HG02763 (cell line): ENCODE measurements at regions not wholly inside any gene's neighbourhood (a gene's known extent, or its start where the extent isn't known, plus 50 kb on each side); places are given as distances from the start of the nearest gene placed in this dataset.
"Not testable (repeated sequence)": the region's sequence is repeated elsewhere in the genome, so short reads cannot be mapped to it uniquely, and the experiment has no call there.

ENCODE experiments used
- ATAC-seq: cut with Tn5 transposase; IDR thresholded peaks from one replicate; pipeline ENCODE4 v1.9.1; 2021; ENCODE audit warnings: mild to moderate bottlenecking, moderate library complexity; ENCODE audit not compliant: unreplicated experiment

DNA sequence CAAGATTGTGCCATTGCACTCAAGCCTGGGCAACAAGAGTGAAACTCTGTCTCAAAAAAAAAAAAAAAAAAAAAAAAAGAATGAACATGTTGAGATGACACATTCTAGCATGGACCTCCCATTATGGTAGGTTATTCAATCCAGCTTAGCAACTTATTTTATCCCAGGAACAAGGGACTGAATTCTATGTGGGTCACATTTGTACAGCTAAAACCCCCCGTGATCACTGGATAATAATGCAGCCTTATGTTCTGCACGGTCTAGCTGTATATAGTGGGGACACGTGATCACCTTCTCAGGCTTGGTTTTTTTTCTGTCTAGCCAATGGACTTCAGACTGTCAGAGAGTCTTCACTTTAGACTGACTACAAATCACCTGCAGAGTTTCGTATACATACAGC is 115.2 kb upstream of the FRG1 start:
- no peak for ATAC-seq

DNA sequence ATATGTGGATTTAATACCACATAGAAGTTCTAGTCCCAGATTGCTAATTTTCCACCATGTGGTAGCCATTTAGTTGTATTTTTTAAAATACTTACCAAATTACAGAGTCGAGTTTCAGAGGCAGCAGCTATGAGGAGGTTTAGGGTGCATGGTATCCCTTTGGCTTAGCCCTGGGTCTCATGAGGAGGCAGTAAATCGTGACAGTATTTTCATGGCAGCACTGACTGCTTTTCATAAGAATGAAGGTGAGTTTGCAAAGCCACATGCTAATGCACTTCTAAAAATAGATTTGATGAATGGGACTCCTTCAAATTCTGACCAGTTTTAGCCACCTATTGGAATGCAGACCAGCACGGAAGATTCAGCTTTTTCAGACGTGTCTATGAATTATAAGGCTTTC is 114.0 kb upstream of the FRG1 start:
- no peak for ATAC-seq

DNA sequence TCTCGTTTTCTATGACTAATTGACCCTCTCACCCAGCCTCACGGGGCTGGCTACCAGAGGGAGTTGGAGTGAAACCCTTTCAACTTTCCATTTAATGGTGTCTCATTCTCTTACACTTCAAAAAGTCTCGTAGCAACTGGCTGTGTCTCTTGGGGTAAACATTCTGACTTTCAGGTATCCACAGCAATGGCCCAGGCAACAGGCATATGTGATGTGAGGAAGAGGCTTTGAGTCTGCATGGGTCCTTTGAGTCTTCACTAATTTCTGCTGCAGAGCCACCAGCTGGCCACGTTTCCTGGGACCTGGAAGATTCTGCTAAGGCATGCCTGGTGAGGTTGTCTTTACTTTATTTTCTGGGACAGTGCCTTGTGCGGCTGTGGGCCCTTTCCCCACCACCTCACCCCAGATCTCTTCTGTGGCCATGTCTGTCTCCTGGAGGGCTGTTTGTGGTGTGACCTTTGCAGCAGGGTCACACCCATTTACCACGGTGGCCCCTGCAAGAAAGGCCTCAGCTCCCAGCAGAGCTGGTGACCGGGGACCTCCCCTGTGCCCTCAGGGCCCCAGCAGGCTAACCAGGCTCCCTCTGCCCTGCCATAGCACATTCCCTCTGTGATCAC is 112.5 kb upstream of the FRG1 start:
- ATAC-seq, result no peak

- ATAC-seq, result no peak
These were observed 108.1 kb upstream of the FRG1 start for GRCh38 chr4:189832528-189832927.

DNA sequence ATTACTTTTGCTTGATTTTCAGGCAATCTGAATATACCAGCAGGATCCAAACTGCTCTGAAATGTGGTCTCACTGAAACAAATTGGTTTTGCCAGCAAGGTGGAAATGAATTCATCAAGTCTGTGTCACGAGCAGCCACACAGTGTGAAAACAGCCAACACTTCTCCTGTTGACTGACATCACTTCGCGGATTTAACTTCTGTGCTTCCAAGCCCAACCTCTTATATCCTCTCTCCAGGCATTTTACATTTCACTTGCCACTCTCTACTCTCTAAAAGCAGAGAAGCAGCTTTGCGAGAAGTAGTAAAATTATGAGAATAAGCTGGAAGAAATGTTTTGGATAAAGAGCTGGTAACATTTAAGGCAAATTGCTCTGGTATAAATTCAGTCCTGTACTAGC is 106.1 kb upstream of the FRG1 start:
- no peak for ATAC-seq

DNA sequence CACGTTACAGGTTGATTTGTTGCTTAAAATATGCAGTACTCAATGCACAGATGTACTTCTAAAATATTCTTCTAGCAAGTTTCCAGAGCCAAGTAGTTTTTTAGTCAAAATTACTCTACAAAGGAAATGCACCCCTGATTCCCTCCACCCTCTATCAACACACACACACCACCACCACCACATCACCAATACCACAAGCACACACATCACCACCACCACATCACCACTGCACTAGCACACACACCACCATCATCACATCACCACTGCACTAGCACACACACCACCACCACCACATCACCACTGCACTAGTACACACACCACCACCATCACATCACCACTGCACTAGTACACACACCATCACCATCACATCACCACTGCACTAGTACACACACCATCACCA is 105.2 kb upstream of the FRG1 start:
- ATAC-seq, result no peak

- ATAC-seq, result no peak
These were observed 103.2 kb upstream of the FRG1 start for GRCh38 chr4:189837471-189837870.

DNA sequence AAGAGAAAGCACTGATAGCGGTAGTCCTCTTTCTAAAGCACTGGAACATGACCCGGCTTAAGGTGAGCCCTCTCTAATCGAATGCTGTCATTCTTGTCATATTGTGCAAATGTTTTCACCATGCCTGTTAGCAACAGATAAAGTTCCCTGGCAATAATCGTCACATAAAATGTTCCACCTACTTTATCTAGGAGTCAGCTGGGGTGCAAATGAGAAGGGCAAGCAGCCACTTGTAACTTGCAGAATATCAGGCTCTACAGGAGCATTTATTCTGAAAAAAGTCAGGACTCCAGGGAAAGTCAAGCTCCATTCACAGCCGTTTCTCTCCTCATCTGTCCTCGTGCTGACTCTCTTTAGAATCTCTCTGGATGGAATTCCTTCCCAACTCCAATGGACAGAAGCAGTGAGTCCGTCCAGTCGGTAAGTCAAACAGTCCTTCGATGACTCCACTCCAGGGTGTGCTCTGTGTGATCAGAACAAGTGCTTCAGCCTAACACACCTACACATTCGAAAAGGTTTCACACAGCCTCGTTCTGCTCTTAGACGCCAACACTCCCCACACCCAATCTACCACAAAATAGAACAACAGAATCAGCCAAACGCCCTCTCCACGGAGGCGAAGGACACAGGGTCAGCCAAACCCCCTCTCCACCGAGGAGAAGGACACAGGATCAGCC is 101.7 kb upstream of the FRG1 start:
- ATAC-seq, result no peak

DNA sequence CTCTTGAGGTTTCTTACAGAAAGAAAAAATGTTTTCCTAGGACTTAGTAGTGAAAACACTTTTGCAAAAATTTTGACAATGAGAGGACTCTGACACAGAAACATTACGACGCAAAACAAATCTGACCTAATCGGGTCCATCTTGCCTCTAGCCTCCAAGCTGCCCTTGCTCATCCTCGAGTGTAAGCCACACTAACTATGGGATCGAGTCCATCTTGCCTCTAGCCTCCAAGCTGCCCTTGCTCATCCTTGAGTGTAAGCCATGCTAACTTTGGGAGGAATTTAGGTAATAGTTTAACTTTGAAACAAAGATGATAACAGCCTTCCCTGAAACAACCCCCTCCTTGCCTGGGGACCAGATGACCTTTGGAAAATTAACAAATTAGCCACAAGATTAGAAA is 100.3 kb upstream of the FRG1 start:
- ATAC-seq, result no peak

DNA sequence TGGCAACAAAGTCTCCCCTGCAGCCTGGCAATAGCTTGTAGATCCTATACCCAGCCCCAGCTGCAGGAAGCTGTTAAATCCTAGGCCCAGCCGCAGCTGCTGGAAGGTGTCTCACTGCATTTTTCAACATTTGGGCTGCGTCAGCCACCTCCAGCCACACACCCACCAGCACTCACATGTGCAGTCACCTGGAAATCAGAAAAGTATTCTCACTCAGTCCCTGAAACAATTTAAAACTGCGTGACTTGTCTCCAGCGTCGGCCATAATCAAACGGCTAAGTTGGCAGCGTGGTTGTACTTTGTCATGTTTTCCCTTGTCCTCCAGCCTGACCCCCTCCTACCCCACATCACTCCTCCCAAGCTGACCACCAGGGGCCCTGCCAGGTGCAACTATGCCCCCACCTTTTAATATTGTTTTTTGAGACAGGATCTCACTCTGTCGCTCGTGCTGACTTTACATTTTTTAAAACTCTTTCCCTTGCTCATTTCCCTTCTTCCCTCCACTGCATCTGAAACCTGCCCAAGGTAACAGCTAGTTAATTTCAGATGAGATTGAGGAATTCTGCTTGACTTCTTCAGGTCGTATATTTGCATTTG is 97.2 kb upstream of the FRG1 start:
- ATAC-seq, result no peak

DNA sequence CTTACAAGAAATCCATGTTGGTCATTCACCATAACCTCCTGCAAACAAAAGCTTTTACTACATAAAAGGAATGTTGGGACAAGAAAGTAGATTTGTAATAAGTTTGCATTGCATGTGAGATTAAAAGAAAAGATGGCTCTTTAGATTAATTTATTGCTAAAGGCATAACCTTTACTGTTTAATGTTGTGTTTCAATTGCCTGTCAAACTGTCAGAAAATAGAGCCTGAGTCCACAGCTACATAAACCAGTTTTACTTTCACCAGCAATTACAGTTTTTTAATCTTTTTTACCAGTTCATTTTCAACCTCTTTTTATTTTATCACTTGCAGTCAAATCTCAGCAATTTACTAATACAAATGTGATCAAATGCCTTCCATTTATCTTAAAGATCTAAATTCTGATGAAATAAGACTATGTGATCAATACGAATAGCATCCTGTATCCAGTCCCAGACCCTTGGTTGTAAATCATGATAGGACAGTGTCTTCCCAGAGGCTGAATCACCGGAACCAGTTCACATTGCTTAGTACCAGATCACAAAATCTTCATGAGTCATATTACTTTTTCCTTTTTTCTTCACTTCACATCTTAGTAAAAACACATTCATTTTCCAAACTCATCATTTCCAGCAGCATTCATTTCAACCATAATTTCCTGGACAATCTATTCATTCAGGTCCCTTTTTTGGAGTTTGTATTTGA is 95.4 kb upstream of the FRG1 start:
- ATAC-seq, result no peak

- ATAC-seq, result not testable (repeated sequence)
These were observed 94.6 kb upstream of the FRG1 start for GRCh38 chr4:189846094-189846493.

GRCh38 chr4:189846608-189847007 is 94.1 kb upstream of the FRG1 start:
- not testable (repeated sequence) for ATAC-seq

DNA sequence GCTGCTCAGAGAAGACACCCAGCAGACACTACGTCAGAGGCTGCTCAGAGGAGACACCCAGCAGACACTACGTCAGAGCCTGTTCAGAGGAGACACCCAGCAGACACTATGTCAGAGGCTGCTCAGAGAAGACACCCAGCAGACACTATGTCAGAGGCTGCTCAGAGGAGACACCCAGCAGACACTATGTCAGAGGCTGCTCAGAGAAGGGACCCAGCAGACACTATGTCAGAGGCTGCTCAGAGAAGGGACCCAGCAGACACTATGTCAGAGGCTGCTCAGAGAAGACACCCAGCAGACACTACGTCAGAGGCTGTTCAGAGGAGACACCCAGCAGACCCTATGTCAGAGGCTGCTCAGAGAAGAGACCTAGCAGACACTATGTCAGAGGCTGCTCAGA is 92.0 kb upstream of the FRG1 start:
- not testable (repeated sequence) for ATAC-seq

DNA sequence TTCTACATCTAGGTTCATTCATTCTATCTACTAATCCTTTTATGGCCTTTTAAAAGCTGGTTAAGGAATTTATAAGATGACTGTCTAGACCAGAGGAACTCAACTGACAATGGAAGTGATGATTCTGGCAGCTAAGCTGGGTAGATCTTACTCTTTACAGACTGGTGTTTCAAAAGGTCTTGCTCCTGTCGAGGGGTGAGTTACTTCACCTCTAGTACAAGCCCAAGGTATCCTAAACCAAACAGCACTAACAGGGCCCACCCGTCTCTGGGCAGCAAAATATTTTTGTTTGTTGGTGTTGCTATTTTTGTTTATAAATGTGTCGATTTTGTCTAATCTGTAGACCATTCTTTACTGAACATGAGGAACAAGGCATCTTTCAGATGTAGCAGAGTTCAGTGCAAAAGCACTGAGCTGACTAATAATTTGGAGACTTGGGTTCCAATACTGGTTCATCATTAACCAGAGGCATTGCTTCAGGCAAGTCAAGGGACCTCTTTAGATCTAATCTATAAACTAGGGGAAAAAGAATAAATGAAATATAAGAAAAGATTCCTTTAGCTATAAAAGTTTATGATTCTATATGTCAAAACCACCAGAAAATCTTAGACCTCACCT is 90.3 kb upstream of the FRG1 start:
- no peak for ATAC-seq

GRCh38 chr4:189858435-189858834 is 82.2 kb upstream of the FRG1 start:
- ATAC-seq, result no peak

GRCh38 chr4:189861101-189861500 is 79.6 kb upstream of the FRG1 start:
- no peak for ATAC-seq

GRCh38 chr4:189869236-189869635 is 71.4 kb upstream of the FRG1 start:
- no peak for ATAC-seq

- no peak for ATAC-seq
These were observed 70.0 kb upstream of the FRG1 start for GRCh38 chr4:189870511-189871234.

DNA sequence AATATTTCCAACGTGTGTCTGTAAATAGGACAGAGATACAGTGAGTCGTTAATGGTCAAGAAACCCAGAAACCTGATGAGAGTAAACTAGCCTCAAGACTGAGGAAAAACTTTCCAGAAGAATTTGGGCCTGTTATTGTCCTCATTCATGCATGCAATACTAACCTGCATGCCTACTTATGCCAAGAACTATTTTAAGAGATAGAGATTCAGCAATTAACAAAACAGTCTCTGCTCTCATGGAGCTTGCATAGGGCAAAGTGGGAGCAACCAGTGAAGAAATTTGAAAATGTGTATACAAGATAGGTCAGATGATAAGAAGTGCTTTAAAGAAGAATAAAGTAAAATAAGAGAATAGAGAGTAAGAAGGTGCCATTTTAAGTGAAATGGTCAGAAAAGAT is 66.1 kb upstream of the FRG1 start:
- ATAC-seq, result no peak

- peak; percentile 72 for ATAC-seq
These were observed 59.5 kb upstream of the FRG1 start for GRCh38 chr4:189881190-189881589.
